Heart right ventricle (tissue), 16 donors: ENCODE measurements at regions not wholly inside any gene's neighbourhood (a gene's known extent, or its start where the extent isn't known, plus 50 kb on each side); places are given as distances from the start of the nearest gene placed in this dataset.

Source experiments
- ATAC-seq, 8 donors: fragments of 200-7000 bp; cut with Tn5 transposase; one replicate each; pipeline ENCODE4 v1.9.1; 2020; ENCODE audit warnings: mild to moderate bottlenecking in 8 of 8, moderate library complexity in 8 of 8, moderate number of reproducible peaks in 1 of 8
- DNase-seq, 2 donors: peaks; one replicate each; pipeline ENCODE4 v3.0.0-alpha.2; 2020
- H3K27ac ChIP-seq, 10 donors: fragments of 200-600 bp; sonication (generic) in 2 of 10; one replicate each; pipeline versions ENCODE4 v1.5.0 to v1.8.0; 2020 to 2022; ENCODE audit warnings: mild to moderate bottlenecking in 3 of 10
- H3K27me3 ChIP-seq, 7 donors: fragments of 200-600 bp; one replicate each; pipeline ENCODE4 v1.8.0; 2021 to 2022; ENCODE audit warnings: mild to moderate bottlenecking in 2 of 7
- H3K36me3 ChIP-seq, 9 donors: fragments of 200-600 bp; sonication (generic) in 1 of 9; one replicate each; pipeline versions ENCODE4 v1.5.0 to v1.8.0; 2020 to 2022; ENCODE audit warnings: mild to moderate bottlenecking in 2 of 9
- H3K4me1 ChIP-seq, 9 donors: fragments of 200-600 bp; sonication (generic) in 1 of 9; one replicate each; pipeline versions ENCODE4 v1.5.0 to v1.8.0; 2020 to 2022; ENCODE audit warnings: mild to moderate bottlenecking in 4 of 9
- H3K4me3 ChIP-seq, 10 donors: fragments of 200-600 bp; sonication (generic) in 2 of 10; one replicate each; pipeline versions ENCODE4 v1.5.0 to v1.8.0; 2020 to 2022; ENCODE audit warnings: mild to moderate bottlenecking in 7 of 10, moderate library complexity in 2 of 10
- H3K9me3 ChIP-seq, 11 donors: fragments of 200-600 bp in 10 of 11; sonication (generic) in 2 of 11; one replicate each; pipeline versions ENCODE4 v1.5.0 to v1.8.0; 2013 to 2022; ENCODE audit warnings: mild to moderate bottlenecking in 2 of 11, control low read depth in 1 of 11, moderate library complexity in 1 of 11
- WGBS, 2 donors: extraction: QIAGEN DNeasy Blood & Tissue Kit; methylation state at CpG; one replicate each; pipeline ENCODE4 v1.1.7; 2013; ENCODE audit warnings: inconsistent platforms in 1 of 2; 5-methylcytosine and 5-hydroxymethylcytosine counted together
- intact Hi-C, 10 donors: fragments of 100-400 bp; cut with DNase I; formaldehyde crosslinking; loops; one replicate each; pipeline versions ENCODE4 v1.11.1 to v1.14.2; 2022
- TF ChIP-seq, protein P1 (sequence below), 9 donors: fragments of 200-600 bp; sonication (generic) in 2 of 9; IDR thresholded peaks; one replicate each; pipeline versions ENCODE4 v1.5.0 to v1.8.0; 2021 to 2022; ENCODE audit warnings: antibody characterized with exemption in 9 of 9, mild to moderate bottlenecking in 5 of 9, moderate library complexity in 1 of 9
- donor health status: Arrhythmogenic right ventricular cardiomyopathy.
- donor health status: ischemic (EF 13 %, LVEDD 7.1; RV severe dilation, severe dysfunction).
- donor health status: healthy with polysubstance abuse.
- donor health status: DM: no; HTN: yes; CAD: no.
- donor health status: DM: no; HTN: no; CAD: no.
- donor health status: ischemic (EF 25% LVEDD 6.9; RV normal size, moderate dysfunction).
- donor health status: ischemic (EF 25% LVEDD 5.7; RV mildly dilated, moderate dysfunction).
- donor health status: healthy.
- donor health status: DM: yes; HTN: yes; CAD: no.
- donor health status: Ischemic cardiomyopathy.
- donor health status: ischemic (EF 35%, LVEDD 5.7; RV mildly dilated, moderate dysfunction).
- donor health status: nonischemic (EF 11% LVEDD 7.7; RV severe dilation, severe dysfunction).
- donor health status: DM: yes; HTN: yes; CAD: no.
- donor health status: PGD.
- donor health status: ischemic (EF 29% LVEDD 5.4; RV normal size, mild dysfunction).
- donor health status: nonischemic (EF 23%, LVEDD 6.1; RV moderate dilation, normal function).

DNA sequence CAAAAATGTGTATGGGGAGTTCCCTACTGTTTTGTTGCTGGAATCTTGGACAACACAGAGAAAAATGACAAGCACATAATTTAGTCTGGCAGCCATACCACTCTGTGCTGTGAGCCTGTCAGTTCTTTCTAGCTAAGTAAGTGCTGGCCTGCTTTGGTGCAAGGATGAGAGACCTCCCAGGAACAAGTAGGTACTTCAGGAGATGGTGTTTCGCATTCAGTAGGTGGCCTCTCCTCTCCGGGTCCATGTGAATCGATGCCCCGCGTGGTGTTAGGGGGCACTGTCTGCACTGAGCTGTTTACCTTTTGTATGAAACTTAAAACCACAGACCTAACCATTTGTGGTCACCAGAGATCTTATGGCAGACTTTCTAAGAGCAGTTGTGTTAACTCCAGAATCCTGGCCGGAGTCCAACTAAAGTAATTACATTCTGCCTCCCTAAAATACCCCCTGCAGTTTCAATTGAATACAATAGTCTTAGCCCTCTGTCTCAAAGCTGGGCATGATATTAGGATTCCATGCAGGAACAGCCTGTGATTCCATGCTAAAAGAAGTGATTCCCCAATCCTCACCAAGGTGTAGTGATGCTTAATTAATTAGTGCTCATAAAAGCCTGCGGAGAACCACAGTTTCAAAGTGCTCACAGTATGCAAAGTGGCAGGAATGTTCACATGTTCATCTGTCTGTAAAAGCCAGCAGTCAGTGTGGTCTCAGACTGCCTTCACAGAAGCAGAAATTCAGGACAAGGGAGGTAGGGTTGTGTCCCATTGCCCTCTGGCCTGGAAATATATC is 64.2 kb downstream of the LLPH start:
- TF ChIP-seq, protein P1, sequence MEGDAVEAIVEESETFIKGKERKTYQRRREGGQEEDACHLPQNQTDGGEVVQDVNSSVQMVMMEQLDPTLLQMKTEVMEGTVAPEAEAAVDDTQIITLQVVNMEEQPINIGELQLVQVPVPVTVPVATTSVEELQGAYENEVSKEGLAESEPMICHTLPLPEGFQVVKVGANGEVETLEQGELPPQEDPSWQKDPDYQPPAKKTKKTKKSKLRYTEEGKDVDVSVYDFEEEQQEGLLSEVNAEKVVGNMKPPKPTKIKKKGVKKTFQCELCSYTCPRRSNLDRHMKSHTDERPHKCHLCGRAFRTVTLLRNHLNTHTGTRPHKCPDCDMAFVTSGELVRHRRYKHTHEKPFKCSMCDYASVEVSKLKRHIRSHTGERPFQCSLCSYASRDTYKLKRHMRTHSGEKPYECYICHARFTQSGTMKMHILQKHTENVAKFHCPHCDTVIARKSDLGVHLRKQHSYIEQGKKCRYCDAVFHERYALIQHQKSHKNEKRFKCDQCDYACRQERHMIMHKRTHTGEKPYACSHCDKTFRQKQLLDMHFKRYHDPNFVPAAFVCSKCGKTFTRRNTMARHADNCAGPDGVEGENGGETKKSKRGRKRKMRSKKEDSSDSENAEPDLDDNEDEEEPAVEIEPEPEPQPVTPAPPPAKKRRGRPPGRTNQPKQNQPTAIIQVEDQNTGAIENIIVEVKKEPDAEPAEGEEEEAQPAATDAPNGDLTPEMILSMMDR (IDR thresholded peaks at IDR 0.05): no peak
- intact Hi-C loops: no loop called here
- no peak for ATAC-seq
- 74 to 77% methylated on average over 7 of the region's 7 CpGs for WGBS, 2 donors
- Histone ChIP-seq H3K27ac (no peak overlapping the region), H3K4me3 (no peak overlapping the region), H3K36me3 (no peaks in the 10 kb centered on the region), H3K27me3 (peaks cover 0 to 6% (median 0%) of the 10 kb centered on the region in 7 donors), H3K4me1 (peaks cover 0 to 4% (median 0%) of the 10 kb centered on the region in 9 donors), H3K9me3 (no peaks in the 10 kb centered on the region)
- DNase-seq: no peak

DNA sequence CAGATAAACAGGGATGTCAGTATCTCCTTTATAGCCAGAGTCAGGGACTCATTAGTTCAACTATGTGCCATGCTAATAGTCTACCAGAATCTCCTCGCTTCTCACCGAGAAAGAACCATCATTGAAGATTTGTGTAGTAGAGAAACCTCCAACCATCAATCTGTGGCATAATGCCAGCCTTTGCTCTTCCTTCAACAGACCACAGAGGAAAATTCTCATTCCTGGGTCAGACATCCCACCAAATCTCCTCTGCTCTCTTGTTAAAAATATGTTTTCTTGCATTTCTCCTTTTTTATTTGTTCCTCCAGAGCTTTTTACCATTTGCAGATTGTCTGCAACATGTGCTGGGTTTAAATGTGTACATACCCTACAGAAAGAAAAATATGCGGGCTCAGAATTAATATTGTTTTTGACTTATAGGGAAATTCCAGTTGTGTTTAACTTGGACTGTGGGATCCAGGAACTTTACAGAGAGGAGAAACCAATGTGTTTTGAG is 64.9 kb downstream of the LLPH start:
- Histone ChIP-seq H3K27me3 (peaks cover 0 to 6% (median 0%) of the 10 kb centered on the region in 7 donors), H3K4me3 (no peak overlapping the region), H3K9me3 (no peaks in the 10 kb centered on the region), H3K4me1 (peaks cover 0 to 4% (median 0%) of the 10 kb centered on the region in 9 donors), H3K36me3 (no peaks in the 10 kb centered on the region), H3K27ac (no peak overlapping the region)
- ATAC-seq: no peak
- no peak for DNase-seq
- TF ChIP-seq, protein P1 (IDR thresholded peaks at IDR 0.05): no peak
- intact Hi-C loops: no loop called here
- WGBS, 2 donors: 83 to 84% methylated on average over 3 of the region's 3 CpGs

DNA sequence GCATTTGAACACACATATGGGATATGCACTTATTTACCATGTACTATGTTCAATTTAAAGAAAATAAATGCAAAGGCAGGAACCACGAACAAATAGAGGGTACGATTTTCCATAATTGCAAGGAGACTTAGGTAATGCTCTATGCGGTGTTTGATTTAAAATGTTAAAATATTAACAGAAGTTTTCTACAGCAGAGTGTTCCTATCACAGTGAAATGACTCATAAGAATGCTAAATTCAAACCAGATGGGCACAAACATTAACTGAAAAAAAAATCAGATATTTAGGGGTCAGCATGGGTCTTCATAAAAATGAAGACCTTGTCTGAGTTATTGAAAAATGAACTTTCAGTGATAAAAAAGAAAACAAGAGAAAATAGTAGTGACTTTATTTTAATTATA is 65.4 kb downstream of the LLPH start:
- Histone ChIP-seq H3K9me3 (no peaks in the 10 kb centered on the region), H3K4me1 (peaks cover 0 to 4% (median 0%) of the 10 kb centered on the region in 9 donors), H3K27ac (no peak overlapping the region), H3K4me3 (no peak overlapping the region), H3K36me3 (no peaks in the 10 kb centered on the region), H3K27me3 (peaks cover 0 to 6% (median 0%) of the 10 kb centered on the region in 7 donors)
- DNase-seq (no peak), ATAC-seq (no peak)
- TF ChIP-seq, protein P1 (IDR thresholded peaks at IDR 0.05): no peak
- 93 to 98% methylated on average over 3 of the region's 3 CpGs for WGBS, 2 donors
- intact Hi-C loops: no loop called here

DNA sequence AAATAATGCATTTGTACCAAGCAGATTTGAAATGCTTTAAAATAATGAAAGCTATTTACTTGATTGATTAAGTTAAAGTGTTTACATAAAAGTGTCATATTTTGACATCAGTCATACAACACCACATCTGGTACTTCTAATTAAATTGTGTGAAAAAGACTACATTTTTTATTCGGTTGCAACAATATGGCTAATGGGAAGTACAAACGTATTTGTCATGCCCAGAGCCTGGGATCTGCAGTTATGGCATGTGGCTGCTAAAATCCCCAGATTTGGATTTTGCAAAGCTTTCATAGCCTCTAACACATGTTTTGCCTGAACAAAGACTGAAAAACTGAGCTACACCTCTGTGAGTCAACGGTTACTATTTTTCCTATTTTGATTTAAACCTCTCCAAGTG is 66.6 kb downstream of the LLPH start:
- WGBS, 2 donors: 92 to 93% methylated on average over 3 of the region's 3 CpGs
- no peaks in the 10 kb centered on the region for H3K36me3 ChIP-seq
- ATAC-seq: no peak
- no peak overlapping the region for H3K27ac ChIP-seq
- intact Hi-C loops: no loop called here
- peaks cover 0 to 4% (median 0%) of the 10 kb centered on the region in 9 donors for H3K4me1 ChIP-seq
- no peak for DNase-seq
- H3K4me3 ChIP-seq: no peak overlapping the region
- no peaks in the 10 kb centered on the region for H3K9me3 ChIP-seq
- TF ChIP-seq, protein P1 (IDR thresholded peaks at IDR 0.05): no peak
- H3K27me3 ChIP-seq: peaks cover 0 to 6% (median 0%) of the 10 kb centered on the region in 7 donors
